ENCODE measurements at regions not wholly inside any gene's neighbourhood (a gene's known extent, or its start where the extent isn't known, plus 50 kb on each side); places are given as distances from the start of the nearest gene placed in this dataset.

DNA sequence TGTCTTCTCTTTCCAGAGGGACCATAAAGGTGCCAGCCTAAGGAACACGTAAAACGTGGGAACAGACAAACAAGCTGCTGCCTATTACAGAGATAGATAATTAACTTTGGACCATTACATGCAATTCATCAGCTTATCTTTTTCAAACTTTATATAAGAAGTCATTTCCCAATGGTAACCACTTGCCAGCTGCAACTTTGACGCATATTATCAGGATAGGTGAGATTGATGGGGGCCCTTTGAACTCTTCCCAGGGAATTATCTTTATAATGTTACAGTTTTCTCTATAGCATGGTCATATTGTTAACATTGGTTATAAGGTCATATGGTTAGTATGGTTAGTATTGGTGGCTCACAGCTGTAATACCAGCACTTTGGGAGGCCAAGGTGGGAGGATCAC, 94.1 kb upstream of the BMP2K start:
- TF ChIP-seq ZFP90 (CRISPR knock-in tag; IDR thresholded peaks at IDR 0.05; ENCODE audit: borderline replicate concordance) (no peak), RAD21 (CRISPR knock-in tag; IDR thresholded peaks at IDR 0.05) (no peak), MYNN (CRISPR knock-in tag; IDR thresholded peaks at IDR 0.05; ENCODE audit: low read depth) (no peak), BRF2 (CRISPR knock-in tag; IDR thresholded peaks at IDR 0.05) (no peak), NPAS2 (CRISPR knock-in tag; IDR thresholded peaks at IDR 0.05; ENCODE audit: borderline replicate concordance) (no peak), CERS6 (CRISPR knock-in tag; IDR thresholded peaks at IDR 0.05) (no peak), DR1 (CRISPR knock-in tag; IDR thresholded peaks at IDR 0.05) (no peak), MAFK (conservative IDR thresholded peaks at IDR 0.05 in 1 of 2, IDR thresholded peaks at IDR 0.05 in 1 of 2; ENCODE audit: low read length in 2 of 2) (no peak), ZNF576 (CRISPR knock-in tag; IDR thresholded peaks at IDR 0.05) (no peak)
- TF ChIP-seq, protein P1, sequence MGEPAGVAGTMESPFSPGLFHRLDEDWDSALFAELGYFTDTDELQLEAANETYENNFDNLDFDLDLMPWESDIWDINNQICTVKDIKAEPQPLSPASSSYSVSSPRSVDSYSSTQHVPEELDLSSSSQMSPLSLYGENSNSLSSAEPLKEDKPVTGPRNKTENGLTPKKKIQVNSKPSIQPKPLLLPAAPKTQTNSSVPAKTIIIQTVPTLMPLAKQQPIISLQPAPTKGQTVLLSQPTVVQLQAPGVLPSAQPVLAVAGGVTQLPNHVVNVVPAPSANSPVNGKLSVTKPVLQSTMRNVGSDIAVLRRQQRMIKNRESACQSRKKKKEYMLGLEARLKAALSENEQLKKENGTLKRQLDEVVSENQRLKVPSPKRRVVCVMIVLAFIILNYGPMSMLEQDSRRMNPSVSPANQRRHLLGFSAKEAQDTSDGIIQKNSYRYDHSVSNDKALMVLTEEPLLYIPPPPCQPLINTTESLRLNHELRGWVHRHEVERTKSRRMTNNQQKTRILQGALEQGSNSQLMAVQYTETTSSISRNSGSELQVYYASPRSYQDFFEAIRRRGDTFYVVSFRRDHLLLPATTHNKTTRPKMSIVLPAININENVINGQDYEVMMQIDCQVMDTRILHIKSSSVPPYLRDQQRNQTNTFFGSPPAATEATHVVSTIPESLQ (CRISPR knock-in tag; conservative IDR thresholded peaks at IDR 0.05), result no peak
- TF ChIP-seq, protein P2, sequence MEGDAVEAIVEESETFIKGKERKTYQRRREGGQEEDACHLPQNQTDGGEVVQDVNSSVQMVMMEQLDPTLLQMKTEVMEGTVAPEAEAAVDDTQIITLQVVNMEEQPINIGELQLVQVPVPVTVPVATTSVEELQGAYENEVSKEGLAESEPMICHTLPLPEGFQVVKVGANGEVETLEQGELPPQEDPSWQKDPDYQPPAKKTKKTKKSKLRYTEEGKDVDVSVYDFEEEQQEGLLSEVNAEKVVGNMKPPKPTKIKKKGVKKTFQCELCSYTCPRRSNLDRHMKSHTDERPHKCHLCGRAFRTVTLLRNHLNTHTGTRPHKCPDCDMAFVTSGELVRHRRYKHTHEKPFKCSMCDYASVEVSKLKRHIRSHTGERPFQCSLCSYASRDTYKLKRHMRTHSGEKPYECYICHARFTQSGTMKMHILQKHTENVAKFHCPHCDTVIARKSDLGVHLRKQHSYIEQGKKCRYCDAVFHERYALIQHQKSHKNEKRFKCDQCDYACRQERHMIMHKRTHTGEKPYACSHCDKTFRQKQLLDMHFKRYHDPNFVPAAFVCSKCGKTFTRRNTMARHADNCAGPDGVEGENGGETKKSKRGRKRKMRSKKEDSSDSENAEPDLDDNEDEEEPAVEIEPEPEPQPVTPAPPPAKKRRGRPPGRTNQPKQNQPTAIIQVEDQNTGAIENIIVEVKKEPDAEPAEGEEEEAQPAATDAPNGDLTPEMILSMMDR (CRISPR knock-in tag; IDR thresholded peaks at IDR 0.05), result no peak

Data from HepG2 (cell line).